Subcutaneous abdominal adipose tissue (tissue), 5 donors: ENCODE measurements at regions not wholly inside any gene's neighbourhood (a gene's known extent, or its start where the extent isn't known, plus 50 kb on each side); places are given as distances from the start of the nearest gene placed in this dataset.

Experiments used
- H3K27ac ChIP-seq: one replicate; pipeline ENCODE4 v1.7.0; 2013; ENCODE audit warnings: low read depth, mild to moderate bottlenecking, inconsistent platforms, low read length, moderate library complexity
- H3K27me3 ChIP-seq, 5 donors: one replicate each; pipeline ENCODE4 v1.7.0; 2013; ENCODE audit warnings: low read length in 5 of 5, inconsistent platforms in 1 of 5; ENCODE audit not compliant: control insufficient read depth in 5 of 5, insufficient read depth in 4 of 5
- H3K36me3 ChIP-seq, 5 donors: one replicate each; pipeline ENCODE4 v1.7.0; 2013; ENCODE audit warnings: low read length in 5 of 5; ENCODE audit not compliant: control insufficient read depth in 5 of 5, insufficient read depth in 5 of 5
- H3K4me1 ChIP-seq, 5 donors: one replicate each; pipeline ENCODE4 v1.7.0; 2013; ENCODE audit warnings: low read length in 5 of 5, mild to moderate bottlenecking in 3 of 5, moderate library complexity in 1 of 5; ENCODE audit not compliant: control insufficient read depth in 5 of 5, insufficient read depth in 5 of 5
- H3K4me3 ChIP-seq, 5 donors: one replicate each; pipeline ENCODE4 v1.7.0; 2013; ENCODE audit warnings: low read length in 5 of 5, low read depth in 1 of 5
- H3K9ac ChIP-seq, 5 donors: one replicate each; pipeline ENCODE4 v1.7.0; 2013; ENCODE audit warnings: low read length in 5 of 5, mild to moderate bottlenecking in 4 of 5, moderate library complexity in 3 of 5
- H3K9me3 ChIP-seq, 5 donors: one replicate each; pipeline ENCODE4 v1.7.0; 2013; ENCODE audit warnings: low read length in 5 of 5; ENCODE audit not compliant: control insufficient read depth in 5 of 5
- donor health status: healthy.
- donor health status: healthy.
- donor health status: healthy.
- donor health status: healthy.
- donor health status: healthy.

DNA sequence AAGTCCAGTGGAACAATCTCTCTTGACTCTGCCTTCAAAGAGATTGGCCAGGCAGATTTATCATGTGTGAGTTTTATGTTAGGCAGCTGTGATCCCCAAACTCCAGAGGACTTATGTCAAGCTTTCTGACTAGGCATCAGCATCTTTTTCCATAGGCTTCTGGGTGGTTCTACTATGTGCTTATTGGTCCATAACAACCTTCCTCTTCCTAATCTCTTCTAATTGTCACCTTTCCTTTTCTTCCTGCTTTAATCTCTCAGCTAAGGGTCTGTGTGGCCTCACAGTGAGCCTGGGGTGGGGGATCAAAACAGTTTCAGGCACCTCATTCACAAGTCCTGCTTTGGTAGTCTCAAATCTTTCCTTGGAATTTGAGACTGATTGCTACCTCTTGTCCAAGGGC, 170.9 kb upstream of the CHD1 start:
- Histone ChIP-seq H3K9ac (no peak overlapping the region), H3K9me3 (no peaks in the 10 kb centered on the region), H3K4me1 (no peaks in the 10 kb centered on the region), H3K27me3 (no peaks in the 10 kb centered on the region), H3K27ac (no peak overlapping the region), H3K36me3 (no peaks in the 10 kb centered on the region), H3K4me3 (no peak overlapping the region)

- no peak overlapping the region for H3K9ac ChIP-seq
These were observed 161.2 kb upstream of the CHD1 start for GRCh38 chr5:99089822-99090549.

DNA sequence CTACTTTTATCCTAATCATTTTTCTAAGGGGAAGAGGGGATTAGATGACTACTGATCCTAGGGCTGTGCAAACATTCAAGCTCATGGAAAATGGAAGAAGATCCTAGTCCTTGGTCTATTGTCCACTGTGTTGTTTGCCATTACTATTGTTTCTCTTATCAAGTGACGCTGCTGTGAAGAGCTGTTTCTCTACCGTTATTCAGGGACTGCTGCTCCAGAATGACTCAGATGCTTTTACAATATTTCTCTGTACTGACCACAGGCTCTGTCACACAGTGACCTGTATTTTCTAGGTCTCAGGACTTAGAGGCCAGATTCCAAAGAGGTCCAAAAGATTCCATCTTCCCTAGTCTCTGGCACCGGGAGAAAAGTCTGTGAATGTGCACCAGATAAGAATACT, 159.5 kb upstream of the CHD1 start:
- no peak overlapping the region for H3K4me3 ChIP-seq
- H3K9me3 ChIP-seq: peaks cover 0 to 6% (median 0%) of the 10 kb centered on the region in 5 donors
- no peaks in the 10 kb centered on the region for H3K27me3 ChIP-seq
- H3K9ac ChIP-seq: no peak overlapping the region
- H3K36me3 ChIP-seq: no peaks in the 10 kb centered on the region
- H3K27ac ChIP-seq: no peak overlapping the region
- H3K4me1 ChIP-seq: no peaks in the 10 kb centered on the region

More at GRCh38 chr5:99089822-99090549, 161.2 kb upstream of the CHD1 start:
- Histone ChIP-seq H3K27me3 (no peaks in the 10 kb centered on the region), H3K36me3 (no peaks in the 10 kb centered on the region), H3K9me3 (peaks cover 0 to 6% (median 0%) of the 10 kb centered on the region in 5 donors), H3K4me1 (no peaks in the 10 kb centered on the region), H3K4me3 (no peak overlapping the region), H3K27ac (no peak overlapping the region)

DNA sequence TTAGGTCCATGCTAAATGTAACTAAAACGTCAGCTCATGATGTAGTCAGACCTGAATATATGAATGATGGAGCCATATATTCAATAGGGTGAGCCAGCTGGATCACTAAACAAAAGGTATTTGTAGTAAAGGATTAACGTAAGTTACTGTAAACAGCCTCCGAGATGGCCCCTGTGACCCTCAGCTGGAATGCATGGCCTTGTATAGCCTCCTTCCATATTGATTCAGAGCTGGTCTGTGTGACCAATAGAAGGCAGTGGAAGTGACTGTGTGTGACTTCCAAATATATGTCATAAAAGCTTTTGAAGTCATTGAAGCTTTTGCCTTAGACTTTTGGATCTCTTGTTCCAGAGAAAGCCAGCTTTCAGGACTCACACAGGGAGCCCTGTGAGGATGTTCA, 154.4 kb upstream of the CHD1 start:
- no peak overlapping the region for H3K9ac ChIP-seq
- no peak overlapping the region for H3K4me3 ChIP-seq
- peaks cover 0 to 6% (median 0%) of the 10 kb centered on the region in 5 donors for H3K27me3 ChIP-seq
- H3K4me1 ChIP-seq: no peaks in the 10 kb centered on the region
- no peaks in the 10 kb centered on the region for H3K36me3 ChIP-seq
- no peak overlapping the region for H3K27ac ChIP-seq
- H3K9me3 ChIP-seq: no peaks in the 10 kb centered on the region

DNA sequence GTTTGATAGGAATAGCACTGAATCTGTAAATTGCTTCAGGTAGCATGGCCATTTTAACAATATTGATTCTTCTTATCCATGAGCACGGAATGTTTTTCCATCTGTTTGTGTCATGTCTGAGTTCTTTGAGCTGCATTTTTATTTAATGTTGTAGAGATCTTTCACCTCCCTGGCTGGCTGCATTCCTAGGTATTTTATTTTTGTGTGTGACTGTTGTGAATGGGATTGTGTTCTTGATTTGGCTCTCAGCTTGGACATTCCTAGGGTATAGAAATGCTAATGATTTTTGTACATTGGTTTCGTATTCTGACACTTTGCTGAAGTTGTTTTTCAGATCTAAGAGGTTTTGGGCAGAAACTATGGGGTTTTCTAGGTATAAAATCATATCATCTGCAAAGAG, 152.9 kb upstream of the CHD1 start:
- Histone ChIP-seq H3K36me3 (no peaks in the 10 kb centered on the region), H3K27ac (no peak overlapping the region), H3K4me1 (no peaks in the 10 kb centered on the region), H3K9me3 (no peaks in the 10 kb centered on the region), H3K4me3 (no peak overlapping the region), H3K27me3 (peaks cover 0 to 6% (median 0%) of the 10 kb centered on the region in 5 donors), H3K9ac (no peak overlapping the region)

DNA sequence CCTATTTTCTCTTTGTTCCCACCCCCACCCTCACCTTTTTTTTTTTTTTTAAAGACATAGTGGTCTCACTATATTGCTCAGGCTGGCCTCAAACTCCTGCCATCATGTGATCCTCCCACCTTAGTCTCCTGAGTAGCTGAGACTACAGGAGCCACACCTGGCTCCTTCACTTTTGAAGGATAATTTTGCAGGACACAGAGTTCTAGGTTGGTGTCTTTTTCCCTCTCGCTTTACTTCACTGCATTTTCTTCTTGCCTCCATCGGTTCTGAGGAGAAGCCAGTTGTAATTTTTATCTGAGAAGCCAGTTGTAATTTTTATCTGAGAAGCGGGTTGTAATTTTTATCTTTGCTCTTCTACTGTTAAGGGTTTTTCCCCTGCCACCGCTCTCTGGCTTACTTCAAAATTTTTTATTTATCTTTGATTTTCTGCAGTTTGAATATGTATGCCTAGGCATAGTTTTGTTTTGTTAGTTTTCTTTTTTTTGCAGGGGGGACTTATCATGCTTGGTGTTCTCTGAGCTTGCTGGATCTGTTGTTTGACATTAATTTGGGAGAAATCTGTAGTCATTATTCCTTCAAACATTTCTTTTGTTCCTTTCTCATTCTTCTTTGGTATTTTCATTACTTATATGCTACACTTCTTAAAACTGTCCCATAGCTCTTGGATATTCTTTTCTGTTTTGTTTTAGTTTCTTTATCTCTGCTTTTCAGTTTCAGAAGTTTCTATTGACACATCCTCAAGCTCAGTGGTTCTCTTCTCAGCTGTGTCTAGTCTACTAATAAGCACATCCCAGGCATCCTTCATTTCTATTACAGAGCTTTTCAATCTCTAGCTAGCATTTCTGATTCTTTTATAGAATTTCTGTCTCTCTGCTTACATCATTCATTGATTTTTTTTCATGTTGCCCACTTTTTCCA, 148.2 kb upstream of the CHD1 start:
- H3K4me3 ChIP-seq: no peak overlapping the region
- H3K36me3 ChIP-seq: no peaks in the 10 kb centered on the region
- no peak overlapping the region for H3K27ac ChIP-seq
- H3K4me1 ChIP-seq: no peaks in the 10 kb centered on the region
- no peak overlapping the region for H3K9ac ChIP-seq
- peaks cover 0 to 6% (median 0%) of the 10 kb centered on the region in 5 donors for H3K27me3 ChIP-seq
- peaks cover 0 to 3% (median 0%) of the 10 kb centered on the region in 5 donors for H3K9me3 ChIP-seq

GRCh38 chr5:99072846-99073245, 144.0 kb upstream of the CHD1 start:
- H3K9me3 ChIP-seq: peaks cover 0 to 3% (median 0%) of the 10 kb centered on the region in 5 donors
- H3K9ac ChIP-seq: no peak overlapping the region

GRCh38 chr5:99070822-99071221, 142.0 kb upstream of the CHD1 start:
- Histone ChIP-seq H3K9me3 (peaks cover 0 to 3% (median 0%) of the 10 kb centered on the region in 5 donors), H3K27ac (no peak overlapping the region), H3K4me1 (no peaks in the 10 kb centered on the region), H3K9ac (no peak overlapping the region), H3K36me3 (no peaks in the 10 kb centered on the region), H3K27me3 (no peaks in the 10 kb centered on the region), H3K4me3 (no peak overlapping the region)

More at GRCh38 chr5:99072846-99073245, 144.0 kb upstream of the CHD1 start:
- no peak overlapping the region for H3K4me3 ChIP-seq
- H3K36me3 ChIP-seq: no peaks in the 10 kb centered on the region
- H3K27ac ChIP-seq: no peak overlapping the region
- H3K4me1 ChIP-seq: no peaks in the 10 kb centered on the region
- H3K27me3 ChIP-seq: no peaks in the 10 kb centered on the region

GRCh38 chr5:99070362-99070761, 141.6 kb upstream of the CHD1 start:
- no peaks in the 10 kb centered on the region for H3K4me1 ChIP-seq
- H3K27me3 ChIP-seq: no peaks in the 10 kb centered on the region
- no peak overlapping the region for H3K9ac ChIP-seq
- H3K36me3 ChIP-seq: no peaks in the 10 kb centered on the region
- H3K4me3 ChIP-seq: no peak overlapping the region
- H3K27ac ChIP-seq: no peak overlapping the region
- peaks cover 0 to 3% (median 0%) of the 10 kb centered on the region in 5 donors for H3K9me3 ChIP-seq
